ELR (cell line): ENCODE measurements at regions not wholly inside any gene's neighbourhood (a gene's known extent, or its start where the extent isn't known, plus 50 kb on each side); places are given as distances from the start of the nearest gene placed in this dataset.

Source experiments
- DNase-seq: peaks from one replicate; pipeline ENCODE4 v3.0.0-alpha.2; 2015; ENCODE audit warnings: low read depth

- no peak for DNase-seq
Measured at GRCh38 chr13:97057176-97057575, 62.9 kb upstream of the OXGR1 start.

DNA sequence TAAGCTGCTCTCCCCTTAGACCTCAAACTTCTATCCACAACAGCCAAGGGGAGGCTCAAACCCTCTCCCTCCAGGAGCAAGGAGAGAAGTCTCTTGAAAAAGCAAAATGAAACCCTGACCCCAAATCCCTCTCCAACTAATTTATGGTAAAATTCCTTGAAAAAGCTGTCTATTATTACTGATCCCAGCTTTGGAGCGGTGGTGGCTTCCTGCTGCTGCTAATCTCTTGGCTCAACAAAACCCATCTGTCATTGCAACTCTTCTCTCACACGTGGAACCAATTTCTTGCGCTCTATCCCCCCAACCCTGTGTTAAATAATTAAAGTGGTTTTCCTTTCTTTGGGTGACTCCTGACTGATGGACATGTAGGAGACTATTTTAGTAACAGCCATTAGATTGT lies 64.1 kb upstream of the OXGR1 start:
- DNase-seq: no peak

- no peak for DNase-seq
Measured at GRCh38 chr13:97058926-97059325, 64.7 kb upstream of the OXGR1 start.

DNA sequence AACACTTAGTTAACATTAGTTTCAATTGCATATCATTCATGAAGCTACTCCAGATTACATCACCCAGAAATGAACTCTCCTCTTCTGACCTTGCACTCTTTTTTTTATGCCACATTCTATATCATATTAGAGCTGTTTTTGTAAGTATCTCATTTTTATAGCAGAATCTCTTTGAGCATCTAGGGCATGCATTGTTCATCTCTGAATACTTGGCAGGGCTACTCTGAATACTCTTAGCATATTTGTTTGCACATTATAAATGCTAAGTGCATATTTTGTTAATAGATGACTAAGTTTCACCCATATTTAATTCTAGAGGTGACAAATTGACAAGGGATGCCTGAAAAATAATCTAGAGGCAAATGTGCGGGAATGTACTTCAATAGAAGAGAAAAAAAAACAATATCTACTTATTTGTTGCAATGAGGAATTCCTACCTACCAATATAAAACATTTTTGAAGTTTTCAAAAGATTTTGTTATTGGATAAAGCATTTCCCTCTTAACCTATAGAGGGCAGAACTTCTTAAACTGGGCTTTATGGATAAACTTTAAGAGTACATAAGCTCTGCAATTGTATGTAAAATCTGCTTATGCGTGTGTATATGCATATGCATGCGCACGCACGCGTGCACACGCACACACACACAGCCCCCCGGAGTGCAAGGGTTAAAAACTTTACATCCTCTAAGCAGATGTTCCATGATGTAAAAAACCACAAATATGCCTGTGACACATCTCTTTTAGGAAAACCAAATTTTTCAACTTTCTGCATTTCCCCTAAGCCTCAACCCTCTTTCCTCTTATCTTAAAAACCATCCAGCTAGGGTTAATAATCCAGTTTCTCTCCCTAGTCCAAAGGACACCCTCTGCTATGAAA lies 73.0 kb upstream of the OXGR1 start:
- peak; percentile 12 for DNase-seq

DNA sequence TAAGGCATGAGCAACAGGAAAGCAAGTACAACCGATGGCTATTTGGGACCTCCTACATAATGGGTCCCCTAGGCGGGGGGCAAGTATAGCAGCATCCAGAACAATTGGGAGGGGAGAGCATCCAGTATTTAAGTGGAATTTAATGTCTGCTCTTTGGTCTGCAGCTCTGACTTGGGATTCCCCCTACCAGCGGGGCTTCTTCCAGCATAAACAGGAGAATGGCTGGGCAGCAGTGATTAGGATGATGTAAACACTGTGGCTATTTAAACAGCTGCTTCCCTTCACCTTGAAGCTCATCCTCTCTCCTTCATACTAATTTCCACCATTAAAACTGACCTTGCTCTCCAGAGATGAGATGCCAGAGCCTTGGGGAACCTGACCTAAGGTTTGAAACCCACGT lies 73.9 kb upstream of the OXGR1 start:
- DNase-seq: no peak

GRCh38 chr13:97069050-97069815 lies 75.0 kb upstream of the OXGR1 start:
- DNase-seq: no peak

GRCh38 chr13:97072297-97072696 lies 78.0 kb upstream of the OXGR1 start:
- DNase-seq: no peak

DNA sequence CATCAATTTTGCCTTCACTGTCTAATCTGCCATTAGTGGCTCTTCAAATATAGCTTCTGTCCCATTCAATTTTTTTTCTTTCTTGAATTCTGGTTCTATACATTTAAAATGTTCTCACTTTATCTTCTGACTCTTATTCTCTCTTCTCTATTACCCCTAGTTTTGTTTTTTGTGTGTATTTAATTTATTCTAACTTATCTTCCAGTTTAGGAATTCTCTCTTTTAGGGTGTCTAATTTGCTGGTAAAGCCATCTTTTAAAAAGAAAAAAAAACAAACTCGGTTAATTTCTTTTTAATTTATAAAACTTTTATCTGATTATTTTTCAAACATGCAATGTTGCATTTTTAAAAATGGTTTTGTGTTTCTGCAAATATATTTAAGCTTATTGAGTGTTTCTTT lies 80.3 kb upstream of the OXGR1 start:
- DNase-seq: no peak

DNA sequence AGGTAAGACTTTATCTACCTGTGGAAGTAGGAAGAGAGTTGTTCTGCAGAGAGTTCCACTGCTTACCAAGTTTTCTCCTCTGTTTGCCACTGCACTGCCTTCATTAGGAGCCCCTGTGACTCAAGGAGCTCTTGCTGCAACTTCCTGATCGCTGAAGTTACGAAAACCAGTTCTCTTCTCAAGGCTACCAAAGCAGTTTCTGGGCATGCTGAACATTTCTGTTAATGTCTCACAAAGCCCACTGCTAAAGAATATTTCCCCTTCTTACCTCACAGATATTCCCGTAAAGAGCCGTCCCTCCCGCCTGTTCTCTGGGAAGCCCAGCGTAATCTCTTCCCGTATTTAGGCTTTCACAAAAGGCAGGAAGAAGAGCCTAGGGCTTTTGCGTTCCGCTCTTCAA lies 82.6 kb upstream of the OXGR1 start:
- no peak for DNase-seq

DNA sequence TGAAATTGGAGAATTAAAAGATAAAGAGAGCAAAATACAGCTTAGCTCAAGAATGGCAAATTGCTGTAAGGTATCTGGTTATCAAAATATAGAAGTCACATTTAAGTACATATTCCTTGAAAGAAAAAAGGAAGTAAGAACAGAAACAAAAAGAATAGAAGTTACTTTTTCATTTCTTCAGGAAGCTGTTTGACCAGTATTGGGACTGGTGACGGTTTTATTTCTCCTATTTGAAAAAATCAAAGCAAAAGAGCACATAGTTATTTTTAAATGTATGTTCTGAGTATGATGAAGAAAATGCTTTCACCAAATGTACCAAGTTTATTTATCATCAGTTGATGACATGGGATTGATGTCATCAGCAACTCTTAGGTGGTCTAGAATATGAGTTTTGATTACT lies 83.1 kb upstream of the OXGR1 start:
- DNase-seq: no peak

DNA sequence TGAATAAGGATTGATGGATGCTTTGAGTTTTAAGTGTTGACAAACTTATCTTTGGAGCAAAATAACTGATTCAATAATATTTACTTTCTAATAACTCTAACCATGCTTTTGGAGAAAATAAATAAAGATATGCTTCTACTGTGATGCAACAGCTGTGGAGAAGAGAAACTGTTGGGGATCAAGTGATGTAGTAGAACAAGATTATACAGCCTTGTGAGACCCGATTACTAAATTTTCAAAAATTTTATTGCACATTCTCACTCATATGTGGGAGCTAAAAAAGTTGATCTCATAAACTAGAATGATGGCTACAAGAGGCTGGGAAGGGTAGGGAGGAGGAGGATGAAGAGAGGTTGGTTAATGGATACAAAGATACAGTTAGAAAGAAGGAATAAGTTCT lies 85.5 kb upstream of the OXGR1 start:
- DNase-seq: no peak

GRCh38 chr13:97082461-97083207 lies 88.4 kb upstream of the OXGR1 start:
- DNase-seq: no peak

DNA sequence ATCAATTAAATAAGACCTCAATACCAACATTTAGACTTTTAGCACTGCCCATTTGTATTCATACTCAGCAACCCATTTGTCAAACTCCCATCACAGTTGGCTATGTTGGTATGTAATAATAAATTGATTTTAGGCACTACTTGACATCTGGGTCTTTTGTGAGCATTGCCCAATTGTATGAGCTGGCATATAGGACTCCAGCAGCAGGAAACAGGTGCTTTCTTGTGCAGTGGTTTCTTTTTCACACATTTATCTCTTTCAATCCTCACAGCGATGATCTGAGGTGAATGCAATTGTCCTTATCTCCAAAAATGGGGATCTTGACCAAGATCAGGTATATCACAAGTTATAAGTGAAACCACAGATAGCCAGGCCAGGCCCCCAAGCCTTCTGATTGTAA lies 96.9 kb upstream of the OXGR1 start:
- DNase-seq: no peak

DNA sequence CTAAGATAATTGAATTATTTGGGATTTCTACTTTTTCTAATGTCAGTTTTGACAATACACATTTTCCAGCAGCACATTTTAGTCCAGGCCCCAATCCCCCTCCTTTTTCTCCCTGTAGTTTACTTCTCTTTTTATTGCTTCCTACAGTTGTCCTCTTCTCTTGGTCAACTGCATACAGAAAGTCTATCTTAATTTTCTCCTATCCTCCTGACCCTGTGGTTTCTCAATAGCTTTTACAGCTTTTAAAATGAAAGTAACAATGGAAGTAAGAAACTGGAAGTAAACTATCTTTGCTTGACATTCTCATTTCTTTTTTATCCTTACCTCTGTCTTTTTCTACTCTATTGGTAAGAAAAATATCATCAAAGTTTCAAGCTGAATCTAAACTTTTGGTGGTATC lies 106.5 kb upstream of the OXGR1 start:
- DNase-seq: no peak

GRCh38 chr13:97101912-97102708 lies 107.8 kb upstream of the OXGR1 start:
- DNase-seq: no peak

- DNase-seq: no peak
Measured at GRCh38 chr13:97106323-97106722, 112.0 kb upstream of the OXGR1 start.

- DNase-seq: no peak
Measured at GRCh38 chr13:97107815-97108529, 113.7 kb upstream of the OXGR1 start.

DNA sequence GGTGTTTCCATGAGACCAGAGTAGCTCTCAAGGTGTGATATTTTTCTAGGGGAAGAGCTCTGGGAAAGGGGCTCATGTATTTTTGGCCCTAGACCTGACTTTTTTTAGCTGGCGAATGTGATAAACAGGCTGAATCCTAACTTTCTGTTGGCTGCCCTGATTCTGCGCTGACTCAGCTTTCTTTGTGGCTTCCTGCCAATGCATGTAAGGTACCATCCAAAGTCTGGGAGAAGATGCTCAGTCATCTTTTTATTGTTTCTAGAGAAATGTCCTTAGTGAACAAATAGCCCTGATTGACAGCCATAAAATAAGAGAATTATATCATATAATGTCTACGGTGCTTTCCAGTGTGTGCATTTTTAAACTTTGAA lies 113.6 kb upstream of the MBNL2 start:
- no peak for DNase-seq

DNA sequence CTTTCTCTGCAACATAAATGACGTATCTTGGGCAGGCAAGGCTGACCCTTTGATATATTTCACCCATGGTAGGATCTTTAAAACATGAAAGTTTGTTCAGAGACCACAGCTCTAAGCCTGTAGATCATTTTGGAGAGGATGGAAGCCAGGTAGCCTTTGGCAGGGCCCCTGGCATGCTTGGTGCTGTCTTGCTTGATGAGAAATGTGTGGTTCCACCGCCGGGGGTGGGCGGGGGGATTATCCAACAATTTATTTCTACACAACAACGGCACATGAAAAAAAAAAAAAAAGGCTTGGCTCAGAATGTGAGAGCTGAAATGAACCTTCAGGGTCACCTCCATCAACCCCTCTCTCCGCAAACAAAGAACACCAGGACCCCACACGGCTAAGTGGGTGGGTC lies 112.9 kb upstream of the MBNL2 start:
- DNase-seq: no peak

DNA sequence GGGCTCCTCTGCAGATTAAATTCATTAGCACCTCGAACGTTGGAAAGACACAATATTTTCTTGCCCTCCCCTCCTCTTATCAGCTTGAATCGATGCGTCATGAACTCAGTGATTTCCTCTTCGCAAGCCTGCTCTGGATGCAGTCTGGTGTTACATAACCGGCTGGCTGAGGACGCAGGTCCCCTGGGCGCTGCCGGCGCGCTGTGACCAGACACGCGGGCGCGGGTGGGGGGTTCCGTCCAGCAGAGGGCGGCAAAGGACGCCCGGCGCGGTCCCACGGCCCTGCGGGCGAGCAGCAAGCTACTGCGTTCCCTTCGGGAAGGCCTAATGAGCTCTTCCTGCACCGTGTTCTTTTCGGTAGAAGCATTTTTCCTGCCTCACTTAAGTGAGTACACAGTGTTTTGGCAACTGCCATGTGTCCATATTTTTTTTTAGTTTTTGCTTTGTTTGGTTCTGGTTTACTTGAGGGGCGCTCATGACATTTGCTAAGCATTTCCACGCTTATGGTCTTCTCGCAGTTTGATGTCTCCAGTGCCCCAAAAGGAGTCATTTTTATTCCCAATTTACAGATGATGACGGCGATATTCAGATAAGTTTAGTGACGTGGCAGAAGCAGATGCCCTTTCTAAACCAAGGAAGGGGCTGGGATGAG lies 112.2 kb upstream of the MBNL2 start:
- DNase-seq: peak; percentile 91

DNA sequence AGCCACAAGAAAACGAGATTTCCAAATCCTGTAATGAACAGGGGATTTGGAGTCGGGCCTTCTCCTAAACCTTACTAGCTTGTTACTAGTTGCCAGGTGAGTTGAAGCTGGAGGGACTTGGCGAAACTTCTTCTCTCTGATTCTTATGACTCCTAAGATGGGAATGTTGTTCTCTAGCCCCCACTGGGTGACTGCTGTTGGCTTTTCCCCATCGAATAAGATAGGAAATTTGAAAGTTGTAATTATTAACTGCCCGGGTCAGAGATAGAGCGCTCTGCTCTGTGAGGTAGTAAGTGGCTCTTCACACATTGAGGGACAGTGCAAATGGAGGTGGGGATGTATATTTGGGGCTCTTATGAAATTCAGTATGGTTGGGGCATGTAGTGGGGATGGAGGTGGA lies 111.2 kb upstream of the MBNL2 start:
- no peak for DNase-seq
